GM18502 (cell line): ENCODE measurements at regions not wholly inside any gene's neighbourhood (a gene's known extent, or its start where the extent isn't known, plus 50 kb on each side); places are given as distances from the start of the nearest gene placed in this dataset.

ENCODE experiments used
- ATAC-seq: cut with Tn5 transposase; IDR thresholded peaks from one replicate; pipeline ENCODE4 v1.9.1; 2021; ENCODE audit warnings: mild to moderate bottlenecking; ENCODE audit not compliant: unreplicated experiment, poor library complexity

- no peak for ATAC-seq
Observed at GRCh38 chr18:28382215-28382879, 205.4 kb upstream of the CDH2 start.

GRCh38 chr18:28372186-28372585 is 195.3 kb upstream of the CDH2 start:
- no peak for ATAC-seq

- no peak for ATAC-seq
Observed at GRCh38 chr18:28366676-28367075, 189.7 kb upstream of the CDH2 start.

- no peak for ATAC-seq
Observed at GRCh38 chr18:28365411-28365831, 188.5 kb upstream of the CDH2 start.

- no peak for ATAC-seq
Observed at GRCh38 chr18:28363124-28363523, 186.2 kb upstream of the CDH2 start.

- ATAC-seq = no peak
Observed at GRCh38 chr18:28359176-28359575, 182.2 kb upstream of the CDH2 start.

GRCh38 chr18:28357766-28358401 is 181.0 kb upstream of the CDH2 start:
- no peak for ATAC-seq

GRCh38 chr18:28350821-28351220 is 173.9 kb upstream of the CDH2 start:
- ATAC-seq = no peak

- ATAC-seq = no peak
Observed at GRCh38 chr18:28342231-28342630, 165.3 kb upstream of the CDH2 start.

- ATAC-seq = no peak
Observed at GRCh38 chr18:28338316-28338715, 161.4 kb upstream of the CDH2 start.

- ATAC-seq = no peak
Observed at GRCh38 chr18:28334516-28334915, 157.6 kb upstream of the CDH2 start.

GRCh38 chr18:28332071-28332470 is 155.1 kb upstream of the CDH2 start:
- ATAC-seq = no peak

GRCh38 chr18:28331551-28331950 is 154.6 kb upstream of the CDH2 start:
- no peak for ATAC-seq

- ATAC-seq = no peak
Observed at GRCh38 chr18:28313602-28314001, 136.7 kb upstream of the CDH2 start.

GRCh38 chr18:28288784-28289183 is 111.9 kb upstream of the CDH2 start:
- ATAC-seq = no peak

- ATAC-seq = no peak
Observed at GRCh38 chr18:28287146-28287545, 110.2 kb upstream of the CDH2 start.

- no peak for ATAC-seq
Observed at GRCh38 chr18:28284132-28284531, 107.2 kb upstream of the CDH2 start.

- no peak for ATAC-seq
Observed at GRCh38 chr18:28281400-28281799, 104.5 kb upstream of the CDH2 start.

GRCh38 chr18:28269750-28270149 is 92.8 kb upstream of the CDH2 start:
- ATAC-seq = no peak

- no peak for ATAC-seq
Observed at GRCh38 chr18:28267878-28268625, 91.1 kb upstream of the CDH2 start.

- no peak for ATAC-seq
Observed at GRCh38 chr18:28267276-28267675, 90.3 kb upstream of the CDH2 start.
